PC-9 (cell line): ENCODE measurements at regions not wholly inside any gene's neighbourhood (a gene's known extent, or its start where the extent isn't known, plus 50 kb on each side); places are given as distances from the start of the nearest gene placed in this dataset.

Source experiments
- EZH2 ChIP-seq: fragments of 200-600 bp; sonication (generic); IDR thresholded peaks from 2 replicates; pipeline ENCODE4 v1.8.0; 2017; ENCODE audit warnings: antibody characterized with exemption, low read depth
- TF ChIP-seq, protein P1 (sequence below): fragments of 200-600 bp; sonication (generic); conservative IDR thresholded peaks from 2 replicates; pipeline ENCODE4 v1.6.1; 2017; ENCODE audit warnings: mixed run types, antibody characterized with exemption, mild to moderate bottlenecking, moderate library complexity

DNA sequence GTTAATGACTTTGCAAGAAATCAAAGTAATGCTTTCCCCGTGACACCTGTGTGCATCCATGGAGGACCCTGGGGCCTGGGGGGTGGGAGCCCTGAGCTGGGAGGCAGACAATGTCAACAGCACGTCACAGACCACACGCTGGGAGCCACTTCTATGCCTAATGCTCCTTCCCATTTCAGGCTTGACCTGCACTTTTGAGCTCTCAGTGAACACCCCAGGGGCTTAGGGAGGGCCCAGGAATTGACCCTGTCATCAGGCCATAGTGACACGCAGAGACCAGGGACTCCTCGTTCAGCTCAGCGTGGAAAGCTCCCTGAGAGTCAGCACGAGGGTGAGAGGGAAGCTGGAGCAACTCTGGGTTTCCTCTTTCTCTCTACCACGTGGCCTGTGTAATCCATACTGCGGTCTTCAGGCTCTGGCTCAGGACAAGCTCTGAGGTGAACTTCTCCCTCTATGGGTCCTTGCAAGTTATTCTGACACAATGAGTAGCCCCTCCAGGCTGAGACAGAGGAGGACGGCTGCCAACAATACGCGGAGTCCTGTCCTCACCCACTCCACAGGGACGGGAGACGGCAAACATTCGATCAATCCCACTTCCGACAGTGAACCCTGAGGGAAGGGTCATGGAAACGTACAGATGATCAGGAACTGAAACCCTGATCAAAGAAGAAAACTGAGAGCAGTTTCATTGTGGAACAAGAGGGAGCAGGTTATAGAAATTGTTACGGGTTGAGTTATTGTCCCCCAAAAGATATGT is 130.8 kb upstream of the IRX4 start:
- TF ChIP-seq, protein P1, sequence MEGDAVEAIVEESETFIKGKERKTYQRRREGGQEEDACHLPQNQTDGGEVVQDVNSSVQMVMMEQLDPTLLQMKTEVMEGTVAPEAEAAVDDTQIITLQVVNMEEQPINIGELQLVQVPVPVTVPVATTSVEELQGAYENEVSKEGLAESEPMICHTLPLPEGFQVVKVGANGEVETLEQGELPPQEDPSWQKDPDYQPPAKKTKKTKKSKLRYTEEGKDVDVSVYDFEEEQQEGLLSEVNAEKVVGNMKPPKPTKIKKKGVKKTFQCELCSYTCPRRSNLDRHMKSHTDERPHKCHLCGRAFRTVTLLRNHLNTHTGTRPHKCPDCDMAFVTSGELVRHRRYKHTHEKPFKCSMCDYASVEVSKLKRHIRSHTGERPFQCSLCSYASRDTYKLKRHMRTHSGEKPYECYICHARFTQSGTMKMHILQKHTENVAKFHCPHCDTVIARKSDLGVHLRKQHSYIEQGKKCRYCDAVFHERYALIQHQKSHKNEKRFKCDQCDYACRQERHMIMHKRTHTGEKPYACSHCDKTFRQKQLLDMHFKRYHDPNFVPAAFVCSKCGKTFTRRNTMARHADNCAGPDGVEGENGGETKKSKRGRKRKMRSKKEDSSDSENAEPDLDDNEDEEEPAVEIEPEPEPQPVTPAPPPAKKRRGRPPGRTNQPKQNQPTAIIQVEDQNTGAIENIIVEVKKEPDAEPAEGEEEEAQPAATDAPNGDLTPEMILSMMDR, result no peak
- TF ChIP-seq EZH2, result no peak
